HFFc6 (cell line): ENCODE measurements at regions not wholly inside any gene's neighbourhood (a gene's known extent, or its start where the extent isn't known, plus 50 kb on each side); places are given as distances from the start of the nearest gene placed in this dataset.

Experiments used
- DNase-seq: peaks from one replicate; pipeline ENCODE4 v3.0.0-alpha.2; 2018
- H3K27ac Mint-ChIP-seq: 2 replicates; pipeline ENCODE4 v1.8.0; 2020; ENCODE audit warnings: mild to moderate bottlenecking, mixed read lengths
- H3K27me3 Mint-ChIP-seq: 2 replicates; pipeline ENCODE4 v1.8.0; 2021; ENCODE audit warnings: mild to moderate bottlenecking, moderate library complexity, mixed read lengths; ENCODE audit not compliant: insufficient read depth
- H3K36me3 Mint-ChIP-seq: 2 replicates; pipeline ENCODE4 v1.8.0; 2021; ENCODE audit warnings: low read depth, mixed read lengths
- H3K4me1 Mint-ChIP-seq: 2 replicates; pipeline ENCODE4 v1.8.0; 2020; ENCODE audit warnings: low read depth, mixed read lengths
- H3K4me3 Mint-ChIP-seq: 2 replicates; pipeline ENCODE4 v1.8.0; 2020; ENCODE audit warnings: mild to moderate bottlenecking, moderate library complexity, mixed read lengths
- H3K9me3 Mint-ChIP-seq: 2 replicates; pipeline ENCODE4 v1.8.0; 2020; ENCODE audit warnings: mild to moderate bottlenecking, mixed read lengths
- TF ChIP-seq, protein P1 (sequence below): fragments of 200-600 bp; sonication (generic); IDR thresholded peaks from 2 replicates; pipeline ENCODE4 v1.5.0; 2021; ENCODE audit warnings: antibody characterized with exemption, mild to moderate bottlenecking

DNA sequence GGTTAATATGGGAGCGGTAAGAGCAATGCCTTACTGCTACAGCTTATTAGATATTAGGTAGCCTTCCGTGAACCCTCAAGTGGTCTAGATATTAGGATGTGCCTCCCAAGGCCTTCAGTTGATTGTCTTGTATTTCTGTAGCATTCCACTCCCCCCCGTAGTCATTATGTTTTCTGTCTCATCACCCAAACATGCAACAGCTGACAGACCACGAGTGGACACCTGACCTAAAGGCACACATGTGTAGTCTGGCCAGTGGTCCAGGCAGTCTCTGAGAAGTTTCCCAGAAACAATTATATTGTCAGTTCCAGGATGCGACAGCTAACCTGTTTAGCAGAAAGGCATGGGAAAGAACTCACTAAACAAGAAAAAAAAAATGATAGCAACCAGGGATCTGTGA lies 1000.9 kb downstream of the AGBL1 start:
- DNase-seq: peak; percentile 1
- peaks cover 7% of the 10 kb centered on the region; the same call in 1 of the 2 replicates for H3K9me3 Mint-ChIP-seq

More for the DNA sequence above, 1000.9 kb downstream of the AGBL1 start:
- H3K4me3 Mint-ChIP-seq: no peak overlapping the region
- no peaks in the 10 kb centered on the region for H3K36me3 Mint-ChIP-seq
- H3K4me1 Mint-ChIP-seq: no peaks in the 10 kb centered on the region
- no peaks in the 10 kb centered on the region for H3K27me3 Mint-ChIP-seq
- TF ChIP-seq, protein P1, sequence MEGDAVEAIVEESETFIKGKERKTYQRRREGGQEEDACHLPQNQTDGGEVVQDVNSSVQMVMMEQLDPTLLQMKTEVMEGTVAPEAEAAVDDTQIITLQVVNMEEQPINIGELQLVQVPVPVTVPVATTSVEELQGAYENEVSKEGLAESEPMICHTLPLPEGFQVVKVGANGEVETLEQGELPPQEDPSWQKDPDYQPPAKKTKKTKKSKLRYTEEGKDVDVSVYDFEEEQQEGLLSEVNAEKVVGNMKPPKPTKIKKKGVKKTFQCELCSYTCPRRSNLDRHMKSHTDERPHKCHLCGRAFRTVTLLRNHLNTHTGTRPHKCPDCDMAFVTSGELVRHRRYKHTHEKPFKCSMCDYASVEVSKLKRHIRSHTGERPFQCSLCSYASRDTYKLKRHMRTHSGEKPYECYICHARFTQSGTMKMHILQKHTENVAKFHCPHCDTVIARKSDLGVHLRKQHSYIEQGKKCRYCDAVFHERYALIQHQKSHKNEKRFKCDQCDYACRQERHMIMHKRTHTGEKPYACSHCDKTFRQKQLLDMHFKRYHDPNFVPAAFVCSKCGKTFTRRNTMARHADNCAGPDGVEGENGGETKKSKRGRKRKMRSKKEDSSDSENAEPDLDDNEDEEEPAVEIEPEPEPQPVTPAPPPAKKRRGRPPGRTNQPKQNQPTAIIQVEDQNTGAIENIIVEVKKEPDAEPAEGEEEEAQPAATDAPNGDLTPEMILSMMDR: no peak
- H3K27ac Mint-ChIP-seq: no peak overlapping the region
